NCI-H1436 (cell line): ENCODE measurements at regions not wholly inside any gene's neighbourhood (a gene's known extent, or its start where the extent isn't known, plus 50 kb on each side); places are given as distances from the start of the nearest gene placed in this dataset.
"Not testable (repeated sequence)": the region's sequence is repeated elsewhere in the genome, so short reads cannot be mapped to it uniquely, and the experiment has no call there.

Experiments
- DNase-seq: peaks from one replicate; lab custom pipeline; 2025; lab: John Stamatoyannopoulos, UW

GRCh38 chr2:51329512-51329911 lies 297.6 kb upstream of the NRXN1 start:
- no peak for DNase-seq

GRCh38 chr2:51324051-51324450 lies 292.1 kb upstream of the NRXN1 start:
- no peak for DNase-seq

GRCh38 chr2:51322613-51323012 lies 290.7 kb upstream of the NRXN1 start:
- DNase-seq: no peak

- DNase-seq: no peak
These were observed 272.4 kb upstream of the NRXN1 start for GRCh38 chr2:51304311-51304710.

- no peak for DNase-seq
These were observed 269.4 kb upstream of the NRXN1 start for GRCh38 chr2:51301381-51301780.

- no peak for DNase-seq
These were observed 267.4 kb upstream of the NRXN1 start for GRCh38 chr2:51299370-51299769.

GRCh38 chr2:51297488-51297887 lies 265.6 kb upstream of the NRXN1 start:
- DNase-seq: no peak

GRCh38 chr2:51293566-51294200 lies 261.8 kb upstream of the NRXN1 start:
- DNase-seq: no peak

GRCh38 chr2:51291762-51292551 lies 260.0 kb upstream of the NRXN1 start:
- DNase-seq: no peak

GRCh38 chr2:51290725-51291124 lies 258.8 kb upstream of the NRXN1 start:
- DNase-seq: no peak

- DNase-seq: no peak
These were observed 257.1 kb upstream of the NRXN1 start for GRCh38 chr2:51289045-51289444.

GRCh38 chr2:51268191-51268590 lies 236.3 kb upstream of the NRXN1 start:
- DNase-seq: no peak

GRCh38 chr2:51265539-51265938 lies 233.6 kb upstream of the NRXN1 start:
- DNase-seq: no peak

GRCh38 chr2:51263951-51264350 lies 232.0 kb upstream of the NRXN1 start:
- peak; percentile 79 for DNase-seq

- not testable (repeated sequence) for DNase-seq
These were observed 231.2 kb upstream of the NRXN1 start for GRCh38 chr2:51263101-51263500.

- no peak for DNase-seq
These were observed 226.4 kb upstream of the NRXN1 start for GRCh38 chr2:51258301-51258700.

- DNase-seq: no peak
These were observed 224.8 kb upstream of the NRXN1 start for GRCh38 chr2:51256736-51257135.

- no peak for DNase-seq
These were observed 219.4 kb upstream of the NRXN1 start for GRCh38 chr2:51251356-51251755.

- no peak for DNase-seq
These were observed 215.4 kb upstream of the NRXN1 start for GRCh38 chr2:51247252-51247805.

GRCh38 chr2:51243892-51244535 lies 212.1 kb upstream of the NRXN1 start:
- DNase-seq: no peak

- no peak for DNase-seq
These were observed 205.8 kb upstream of the NRXN1 start for GRCh38 chr2:51237626-51238271.

- DNase-seq: no peak
These were observed 200.1 kb upstream of the NRXN1 start for GRCh38 chr2:51232027-51232426.
